Hematopoietic multipotent progenitor cell treated with erythropoietin and hydrocortisone succinate and interleukin-3 and kit ligand, for 6 days (in vitro differentiated cells): ENCODE measurements at regions not wholly inside any gene's neighbourhood (a gene's known extent, or its start where the extent isn't known, plus 50 kb on each side); places are given as distances from the start of the nearest gene placed in this dataset.

Experiments
- DNase-seq: peaks from one replicate; pipeline ENCODE4 v3.0.0-alpha.2; 2015

DNA sequence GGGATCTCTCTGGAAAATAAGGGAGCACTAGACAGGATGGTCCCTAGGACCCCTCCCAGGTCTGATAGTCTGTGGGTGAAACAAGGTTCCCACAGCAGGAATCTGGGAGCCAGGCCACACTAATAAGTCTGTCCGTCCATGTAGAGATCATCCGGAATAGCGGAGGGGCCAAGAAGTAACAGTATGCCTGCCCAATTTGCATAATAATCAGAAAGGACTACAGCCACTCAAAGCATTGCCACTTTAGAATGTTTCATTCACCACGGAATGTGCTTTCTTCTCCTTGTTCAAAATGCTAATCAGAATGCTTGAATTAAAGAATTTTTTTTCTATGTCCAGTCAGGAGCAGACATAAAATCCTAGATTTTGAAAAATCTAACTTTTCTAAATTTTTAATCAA, 254.9 kb downstream of the ACTL7B start:
- DNase-seq: no peak

DNA sequence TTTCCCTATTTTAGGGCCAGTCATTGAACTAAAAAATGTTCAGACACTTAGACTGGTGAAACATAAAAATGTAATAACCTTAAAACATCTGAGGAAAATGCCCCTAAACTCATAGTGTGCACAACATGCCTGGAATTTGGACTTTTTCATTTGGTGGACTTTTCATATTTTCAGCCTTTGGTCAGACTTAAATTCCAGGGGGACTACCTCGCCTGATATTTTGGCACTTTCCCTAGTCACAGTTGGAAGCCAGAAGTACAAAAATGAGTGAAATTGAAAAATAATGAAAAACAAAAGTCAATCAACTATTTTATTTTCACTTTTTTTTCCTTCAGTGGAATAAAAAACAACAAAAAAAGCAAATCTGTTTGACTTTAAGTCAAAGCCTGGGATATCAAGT, 256.2 kb downstream of the ACTL7B start:
- DNase-seq: no peak

DNA sequence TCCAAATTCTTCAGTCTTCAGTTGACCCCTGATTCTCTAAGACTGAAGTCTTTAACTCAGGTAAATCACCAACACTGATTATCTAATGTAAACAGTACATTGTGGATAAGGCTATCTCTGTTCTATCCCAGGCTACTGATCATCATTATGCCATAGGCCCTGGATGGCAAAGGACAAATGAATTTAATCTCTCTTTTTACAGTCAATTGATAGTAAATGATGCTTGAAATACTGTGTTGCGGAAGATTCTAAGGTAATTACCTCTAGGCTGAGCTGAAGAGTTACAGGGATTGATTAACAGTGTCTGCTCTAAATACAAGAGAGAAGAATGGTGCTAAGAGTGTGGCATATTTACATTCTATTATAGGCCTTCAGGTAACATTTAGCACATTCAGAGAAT, 264.7 kb downstream of the ACTL7B start:
- DNase-seq: no peak

DNA sequence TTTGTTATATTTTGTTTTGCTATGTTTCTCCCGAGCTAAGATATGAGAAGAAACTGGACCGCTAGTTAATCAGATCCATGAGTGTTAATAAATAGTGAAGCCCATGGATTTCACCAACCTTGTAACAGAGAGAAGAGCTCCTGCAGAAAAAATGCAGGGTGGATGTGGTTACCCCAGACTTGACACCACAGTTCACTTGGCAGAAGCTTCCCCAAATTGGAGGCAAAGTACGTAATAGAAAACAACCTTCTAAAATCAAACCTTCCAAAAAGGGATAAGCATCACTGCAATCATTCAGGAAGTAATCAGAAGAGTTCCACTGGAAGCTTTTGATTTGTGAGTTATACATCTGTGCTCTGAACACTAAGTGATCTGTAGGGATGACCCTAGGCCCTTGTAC, 267.5 kb downstream of the ACTL7B start:
- DNase-seq: peak; percentile 16

DNA sequence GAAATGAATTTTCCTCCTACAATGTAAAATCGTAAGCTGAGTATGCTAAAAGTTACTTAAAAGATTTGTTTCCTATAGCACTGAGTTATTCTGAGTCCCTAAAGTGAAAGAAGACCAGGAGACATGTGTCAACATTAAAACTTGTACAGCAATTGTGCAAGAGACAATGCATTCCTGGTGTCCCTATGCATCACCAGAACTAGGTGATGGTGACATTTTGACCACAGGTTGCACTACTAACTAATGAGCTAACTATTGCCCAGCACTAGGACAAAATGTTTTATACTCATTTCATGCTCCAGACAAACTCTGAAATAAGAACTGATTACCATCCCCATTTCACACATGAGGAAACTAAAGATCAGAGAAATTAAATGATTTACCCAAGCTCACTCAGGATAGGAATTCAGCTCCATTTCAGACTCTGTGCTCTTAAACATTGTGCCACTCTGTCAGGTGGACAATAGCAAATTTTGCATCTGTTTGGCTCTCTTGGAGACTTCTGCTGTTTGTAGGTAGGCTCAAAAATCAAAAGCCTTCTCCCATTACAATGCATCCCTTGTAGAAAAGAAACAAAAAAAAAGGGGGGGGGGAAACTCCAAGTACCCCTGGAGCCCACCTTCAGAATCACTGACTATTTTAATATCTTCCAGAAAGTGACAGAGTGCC, 269.2 kb downstream of the ACTL7B start:
- DNase-seq: no peak

DNA sequence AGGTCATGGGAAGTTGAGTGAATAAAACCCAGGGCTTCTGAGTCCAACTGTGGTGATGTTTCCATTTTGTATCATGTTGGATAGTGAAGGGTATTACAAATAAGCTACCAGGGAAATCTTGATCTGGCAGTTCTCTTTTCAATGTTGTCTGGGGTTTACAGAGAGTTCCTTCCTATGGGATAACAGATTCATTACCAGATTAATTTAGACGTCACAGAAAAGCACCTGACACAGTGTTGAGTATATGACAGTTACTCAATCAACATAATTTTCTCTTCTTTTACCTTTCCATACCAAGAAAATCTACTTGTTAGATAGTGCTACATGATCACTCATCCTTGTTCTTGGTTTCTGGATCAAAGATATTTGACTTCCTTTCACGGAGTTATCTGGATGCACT, 270.9 kb downstream of the ACTL7B start:
- no peak for DNase-seq

DNA sequence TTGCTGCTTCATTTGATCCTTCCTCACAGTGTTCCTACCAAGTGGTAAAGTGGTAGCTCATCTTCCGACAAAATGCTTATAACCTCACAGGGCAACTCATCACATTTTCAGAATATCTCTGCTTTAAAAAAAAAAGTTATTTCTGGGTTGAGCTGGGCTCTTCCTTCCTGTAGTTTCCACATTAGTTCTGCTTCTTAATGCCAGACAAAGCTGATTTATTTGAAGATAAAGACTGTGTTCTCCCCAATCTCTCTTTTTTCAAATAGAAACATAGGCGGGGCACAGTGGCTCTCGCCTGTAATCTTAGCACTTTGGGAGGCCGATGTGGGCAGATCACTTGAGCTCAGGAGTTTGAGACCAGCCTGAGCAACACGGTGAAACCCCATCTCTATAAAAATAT, 273.1 kb downstream of the ACTL7B start:
- DNase-seq: peak; percentile 39

DNA sequence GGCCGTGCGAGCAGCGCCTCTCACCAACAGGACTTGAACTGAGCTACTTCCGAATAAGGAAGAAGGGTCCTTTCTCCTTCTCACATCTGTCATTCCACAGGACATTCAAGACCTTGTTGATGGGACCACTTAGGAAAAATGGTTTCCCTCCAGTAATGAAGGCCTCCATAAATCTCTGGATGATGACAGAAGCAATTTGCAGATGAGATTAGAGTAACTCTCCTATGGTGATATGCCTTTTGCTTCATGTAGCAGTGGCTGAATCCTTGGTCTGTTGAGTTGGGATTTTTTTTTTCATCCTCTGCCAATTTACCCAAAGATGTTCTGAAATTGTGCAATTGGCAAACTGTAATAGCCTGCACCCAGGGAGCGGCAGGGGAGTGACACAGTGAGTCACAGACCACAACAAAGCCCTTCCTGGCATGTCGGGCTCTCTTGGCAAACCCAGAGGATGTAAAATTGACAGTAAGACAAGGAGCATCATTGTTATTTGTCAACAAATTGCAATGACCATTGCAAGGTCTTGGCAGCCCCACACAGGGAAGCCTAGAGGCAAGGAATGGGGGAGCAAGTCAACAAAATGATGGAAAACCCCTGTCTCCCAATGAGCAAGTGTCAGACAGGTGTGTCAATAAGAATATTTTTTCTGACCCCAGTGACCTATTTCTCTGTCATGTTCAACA, 275.9 kb downstream of the ACTL7B start:
- peak; percentile 17 for DNase-seq

DNA sequence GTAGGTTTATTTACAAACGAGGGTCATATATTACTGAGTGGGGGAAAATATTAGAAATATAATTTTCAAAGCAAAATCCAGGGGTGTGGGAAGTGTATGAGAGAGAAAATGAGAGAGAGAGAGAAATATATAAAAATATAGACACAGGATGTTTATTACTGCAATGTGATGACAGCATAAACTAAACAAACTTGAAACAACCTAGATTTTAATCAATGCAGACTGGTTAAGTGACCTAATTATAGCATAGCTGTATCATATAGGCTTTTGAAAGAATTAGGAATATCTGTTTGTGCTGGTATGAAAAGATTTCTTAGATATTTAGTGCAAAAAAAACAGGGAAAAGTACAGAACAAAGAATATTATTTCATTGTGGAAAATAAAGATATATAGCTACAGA, 280.5 kb downstream of the ACTL7B start:
- DNase-seq: no peak

DNA sequence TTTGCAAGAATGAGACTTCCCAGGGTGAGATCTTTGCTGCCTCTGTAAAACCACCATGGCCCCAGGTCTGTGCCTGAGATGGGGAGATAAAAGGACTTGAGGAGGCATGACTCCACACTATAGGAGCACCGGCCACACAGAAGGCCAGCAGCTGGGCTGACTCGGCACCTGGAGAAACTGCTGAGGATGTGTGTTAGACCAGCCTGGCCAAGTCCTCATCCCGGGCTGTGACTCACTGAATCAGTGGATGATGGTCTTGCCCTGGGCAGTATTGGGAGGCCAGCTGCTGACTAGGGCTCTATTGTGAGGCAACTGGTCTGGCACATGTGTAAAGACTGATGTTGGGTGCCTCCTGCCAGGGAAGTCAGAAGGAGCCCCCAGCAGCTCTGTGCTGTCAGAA, 286.2 kb downstream of the ACTL7B start:
- DNase-seq: no peak

DNA sequence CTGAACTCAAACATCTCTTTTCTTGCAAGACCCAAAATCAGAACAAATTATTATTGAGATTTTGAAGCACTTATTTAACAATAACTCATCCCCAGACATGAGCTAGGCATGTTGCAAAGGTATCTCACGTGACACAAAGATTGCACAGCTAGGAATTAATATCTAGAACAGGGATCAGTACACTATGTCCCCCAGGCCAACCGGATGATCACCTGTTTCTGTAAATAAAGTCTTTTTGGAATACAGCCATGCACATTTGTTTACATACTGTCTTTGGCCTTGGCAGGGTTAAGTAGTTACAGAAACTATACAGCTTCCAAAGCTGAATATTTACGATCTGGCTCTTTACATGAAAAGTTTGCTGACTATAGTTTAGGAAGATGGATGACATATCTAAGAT, 287.7 kb downstream of the ACTL7B start:
- DNase-seq: no peak

DNA sequence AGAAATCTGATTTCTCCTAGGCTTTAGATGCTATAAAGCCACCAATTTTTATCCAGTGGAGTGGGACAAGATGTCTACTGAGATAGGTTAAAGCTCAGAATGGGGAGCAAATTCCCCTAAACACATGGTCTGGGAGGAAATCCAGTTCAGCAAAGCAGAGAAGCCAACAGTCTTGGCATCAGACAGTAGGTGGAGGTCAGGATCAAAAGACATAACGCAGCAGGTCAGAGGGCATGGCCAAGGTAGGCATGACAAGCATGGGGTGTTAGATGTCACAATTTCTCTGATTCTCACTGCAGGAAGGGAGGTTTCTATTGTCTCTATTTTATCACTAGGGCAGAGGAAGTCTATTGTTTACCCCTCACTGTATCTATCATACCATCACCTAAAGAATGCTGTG, 288.2 kb downstream of the ACTL7B start:
- DNase-seq: no peak

DNA sequence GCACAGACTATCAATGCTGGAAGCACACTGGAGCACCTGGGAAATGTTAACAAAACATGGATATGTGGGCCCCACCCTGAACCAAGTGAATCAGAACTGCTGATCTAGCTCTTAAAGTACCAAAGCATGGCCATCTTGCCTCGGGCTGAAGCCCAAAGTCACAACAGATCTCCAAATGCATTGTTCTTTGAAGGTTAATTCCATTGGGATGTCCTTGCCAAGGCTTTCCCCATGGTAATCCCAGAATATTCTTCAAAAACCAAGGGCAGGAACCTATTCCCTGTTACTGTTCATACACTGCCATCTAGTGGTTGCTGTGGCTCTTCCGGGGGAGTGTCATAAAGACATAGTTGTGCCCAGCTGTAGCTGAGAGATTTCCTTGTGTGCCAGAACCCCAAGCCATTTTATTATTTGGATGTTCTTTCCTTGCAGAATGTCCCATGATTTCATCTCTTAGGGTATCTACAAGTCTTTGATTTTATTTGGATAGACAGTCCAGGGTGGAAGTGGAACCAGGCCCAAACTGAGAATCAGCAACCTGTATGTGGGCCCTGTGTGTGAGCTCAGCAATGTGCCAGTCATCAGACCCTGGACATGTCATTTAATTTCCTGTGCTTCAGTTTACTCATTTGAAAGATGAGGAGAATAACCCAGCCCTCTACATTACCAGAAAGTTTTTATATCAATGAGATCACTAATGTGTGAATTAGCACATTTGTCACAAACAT, 290.0 kb downstream of the ACTL7B start:
- peak; percentile 88 for DNase-seq

DNA sequence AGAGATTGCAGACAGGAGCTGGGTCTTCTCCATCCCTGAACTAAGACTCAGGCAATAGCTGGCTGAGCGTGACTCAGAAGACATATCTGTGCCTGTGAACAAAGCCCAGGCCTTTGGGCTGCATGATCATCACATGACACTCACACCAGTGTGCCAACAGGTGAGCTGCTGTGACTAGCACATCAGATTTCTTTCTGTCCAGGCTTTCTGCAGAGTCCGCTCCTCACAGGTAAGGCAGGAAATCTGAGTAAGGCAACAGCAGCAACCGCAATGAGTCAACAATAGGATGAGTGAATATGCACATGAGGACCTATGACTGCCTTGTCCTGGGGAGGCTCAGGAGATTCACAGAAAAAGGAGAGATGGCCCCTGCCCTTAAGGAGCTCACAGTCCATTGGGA, 293.6 kb downstream of the ACTL7B start:
- DNase-seq: no peak

DNA sequence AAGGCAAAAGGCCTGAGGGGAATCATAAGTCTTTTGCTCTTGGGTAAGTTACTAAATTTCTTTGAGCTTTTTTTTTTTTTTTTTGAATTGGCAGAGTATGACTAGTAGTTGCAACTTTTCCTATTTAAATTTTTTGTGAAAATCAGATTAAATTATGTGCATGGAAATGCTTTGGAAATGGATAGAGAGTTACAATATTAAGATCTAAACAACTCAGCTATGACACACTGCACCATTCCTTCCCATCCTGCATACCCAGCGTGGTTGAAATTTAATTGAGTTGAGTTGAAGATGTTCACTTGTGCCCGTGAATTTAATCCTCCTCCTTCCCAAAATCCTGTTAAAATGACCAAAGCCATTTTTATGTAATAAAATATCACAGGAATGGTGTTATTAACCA, 296.4 kb downstream of the ACTL7B start:
- DNase-seq: no peak

DNA sequence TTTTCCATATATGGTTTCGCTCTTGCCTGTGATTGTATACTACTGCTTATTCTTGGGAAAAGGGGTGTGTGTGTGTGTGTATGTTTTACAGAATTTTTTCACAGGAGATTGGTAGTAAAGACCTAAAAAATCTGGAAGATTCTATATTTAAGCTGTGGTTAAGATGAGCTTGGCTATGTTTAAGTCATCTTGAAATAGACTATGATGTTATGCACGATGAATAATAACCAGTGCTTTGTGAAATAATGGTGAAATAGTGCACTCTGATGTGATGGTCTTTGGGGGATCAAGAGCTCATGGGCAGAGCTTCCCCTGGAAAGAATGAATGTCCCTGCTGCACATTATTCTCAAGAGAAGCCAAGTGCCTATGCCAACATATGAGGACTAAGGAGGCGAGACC, 301.0 kb downstream of the ACTL7B start:
- DNase-seq: no peak

DNA sequence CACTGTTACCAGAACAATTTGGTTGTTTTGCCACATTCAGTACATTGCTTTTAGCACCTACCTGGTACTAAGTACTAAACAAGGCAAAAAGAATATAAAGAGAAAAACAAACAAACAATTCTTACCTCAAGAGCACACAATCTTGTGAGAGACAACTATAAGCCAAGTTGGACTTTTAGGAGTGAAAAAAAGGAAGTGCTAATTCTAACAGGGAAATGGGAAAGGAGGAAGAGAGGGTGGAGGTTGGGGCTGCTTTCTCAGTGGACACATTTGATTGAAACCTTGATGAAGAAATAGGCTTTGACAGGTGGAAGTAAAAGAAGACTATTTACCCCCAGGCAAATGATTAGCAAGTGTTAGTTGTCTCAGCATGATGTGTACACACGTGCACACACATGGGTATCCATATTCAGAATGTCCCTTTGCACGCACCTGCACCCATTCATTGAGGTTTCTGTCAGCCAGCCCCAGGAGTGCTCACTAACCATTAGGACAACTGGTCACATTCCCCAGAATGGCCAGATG, 302.6 kb downstream of the ACTL7B start:
- no peak for DNase-seq

DNA sequence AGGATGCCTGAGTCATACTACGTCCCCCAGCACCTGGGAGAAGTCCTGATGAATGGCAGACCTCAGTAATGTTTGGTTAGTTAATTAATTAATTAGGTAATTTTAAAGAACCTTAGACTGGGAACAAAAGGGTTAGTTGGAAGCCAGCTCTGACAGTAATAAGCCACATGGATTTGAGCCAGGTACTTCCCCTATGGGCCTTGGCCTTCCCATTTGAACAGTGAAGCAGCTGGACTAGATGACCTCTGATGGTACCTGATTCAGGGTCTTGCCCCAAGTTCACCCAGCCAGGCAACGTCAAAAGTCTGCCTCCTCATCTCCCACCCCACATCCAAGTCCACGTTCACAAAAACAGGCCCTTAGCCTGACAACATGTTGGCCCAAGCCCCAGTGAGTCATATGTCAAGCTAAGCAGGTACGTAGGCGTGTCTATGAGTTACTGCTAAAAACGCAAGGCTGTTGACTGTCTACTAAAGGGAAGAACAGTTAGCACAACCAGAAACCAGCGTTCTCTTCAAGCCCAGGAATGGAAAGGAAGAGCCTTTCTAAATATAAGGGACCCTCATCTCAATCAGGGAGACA, 303.2 kb downstream of the ACTL7B start:
- no peak for DNase-seq

DNA sequence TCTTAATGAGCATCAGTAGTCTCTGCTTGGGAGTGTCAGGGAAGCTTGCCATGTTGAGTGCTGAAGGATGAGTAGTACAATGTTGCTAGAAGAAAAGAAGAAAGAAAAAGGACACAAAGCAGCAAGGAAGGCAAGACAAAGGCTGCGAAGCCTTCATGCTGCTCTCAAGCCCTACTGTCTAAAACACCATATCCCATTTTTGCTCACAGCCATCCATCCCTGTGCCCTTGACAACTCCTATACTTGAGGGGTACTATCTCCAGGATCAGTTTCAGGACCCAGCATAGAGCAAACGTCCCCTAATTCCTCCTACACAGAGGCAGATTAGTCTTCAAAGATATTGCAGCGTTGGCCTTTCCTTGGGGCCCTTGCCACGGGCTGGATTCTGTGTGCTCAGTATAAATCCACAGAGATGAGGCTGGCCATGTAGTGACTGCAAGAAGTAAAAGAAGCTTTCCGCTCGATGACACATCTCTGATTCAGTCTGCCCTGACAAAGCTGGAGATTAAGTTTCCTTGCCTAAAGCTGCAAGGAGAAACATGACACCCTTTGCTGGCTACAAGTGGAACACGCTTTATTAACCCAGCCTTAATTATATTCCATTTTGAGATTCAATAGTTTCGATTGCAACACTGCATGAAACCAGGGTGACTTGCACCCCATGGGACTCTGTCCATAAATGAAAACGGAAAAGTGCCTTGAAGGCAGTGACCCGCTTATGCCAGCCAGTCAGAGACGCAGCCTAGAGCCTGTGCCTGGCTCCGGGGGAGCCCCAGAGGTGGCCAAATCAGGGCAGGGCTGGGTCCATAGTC, 304.6 kb downstream of the ACTL7B start:
- no peak for DNase-seq

DNA sequence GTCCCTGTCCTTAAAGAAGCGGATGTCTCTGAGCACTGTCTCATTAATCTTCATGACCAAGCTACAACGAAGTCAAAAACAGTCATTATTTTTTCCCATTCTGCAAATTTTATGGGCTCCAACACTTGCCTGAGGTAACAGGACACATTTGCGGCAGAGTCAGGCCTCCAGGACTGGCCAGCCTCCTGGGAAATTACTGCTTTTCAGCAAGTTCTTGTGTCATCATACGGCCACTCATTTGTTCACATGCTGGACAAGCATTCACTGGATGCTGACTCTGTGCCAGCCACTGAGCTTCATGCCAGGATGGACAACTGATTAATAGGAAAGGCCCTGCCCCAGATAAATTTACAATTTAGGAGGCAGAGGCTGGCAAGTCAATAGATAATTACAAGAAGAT, 305.7 kb downstream of the ACTL7B start:
- no peak for DNase-seq

DNA sequence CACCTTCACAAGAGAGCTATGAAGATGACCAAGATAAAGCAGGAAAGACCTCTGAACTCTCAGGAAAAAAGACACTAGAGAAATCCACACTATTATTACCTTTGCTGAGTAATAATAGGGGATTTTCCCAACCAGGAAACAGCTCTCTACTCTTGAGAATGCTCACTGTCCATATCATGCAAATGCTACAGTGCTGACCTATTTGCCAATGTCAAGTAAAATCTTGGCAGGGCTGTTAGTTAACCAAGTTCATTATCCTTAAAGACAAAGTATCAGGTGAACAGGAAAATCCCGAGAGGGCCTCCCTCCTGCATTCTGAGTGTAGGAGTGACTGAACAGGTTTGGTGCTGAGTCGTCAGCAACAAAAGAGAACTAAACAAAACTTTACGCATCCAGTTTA, 306.6 kb downstream of the ACTL7B start:
- DNase-seq: no peak

DNA sequence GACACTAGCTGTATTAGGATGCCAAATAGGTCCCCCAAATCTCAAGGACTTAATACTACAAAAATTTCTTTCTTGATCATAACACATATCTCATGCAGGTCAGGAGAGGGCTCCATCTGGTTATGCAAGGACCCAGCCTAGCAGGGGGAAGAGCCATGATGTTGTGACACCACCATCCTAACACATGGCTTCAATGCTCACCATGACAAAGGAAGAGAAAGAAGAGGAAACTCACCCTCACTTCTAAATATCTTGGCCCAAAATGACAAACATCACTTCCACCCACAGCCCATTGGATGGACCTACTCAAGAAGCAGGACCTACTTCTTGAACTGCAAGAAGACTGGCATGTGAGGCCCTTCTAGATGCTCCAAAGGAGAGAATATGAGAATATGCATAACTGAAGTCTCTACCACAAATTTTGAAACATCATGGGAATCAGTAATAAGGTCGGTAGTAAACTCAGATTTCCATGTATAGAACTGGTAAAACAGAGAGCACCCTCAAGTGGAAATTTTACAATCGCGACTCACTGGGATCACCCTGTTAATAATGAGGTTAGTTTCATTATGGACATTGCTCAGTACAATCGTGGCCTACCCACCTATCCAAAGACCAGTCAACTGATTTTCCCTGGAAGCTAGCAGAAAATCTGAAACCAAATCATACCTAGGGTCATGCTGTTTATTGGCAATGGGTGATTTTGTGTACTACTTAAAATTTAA, 308.2 kb downstream of the ACTL7B start:
- DNase-seq: no peak
